CMK (cell line): ENCODE measurements at regions not wholly inside any gene's neighbourhood (a gene's known extent, or its start where the extent isn't known, plus 50 kb on each side); places are given as distances from the start of the nearest gene placed in this dataset.

Experiments used
- DNase-seq: peaks from one replicate; pipeline ENCODE4 v3.0.0-alpha.2; 2010; ENCODE audit warnings: low read depth

DNA sequence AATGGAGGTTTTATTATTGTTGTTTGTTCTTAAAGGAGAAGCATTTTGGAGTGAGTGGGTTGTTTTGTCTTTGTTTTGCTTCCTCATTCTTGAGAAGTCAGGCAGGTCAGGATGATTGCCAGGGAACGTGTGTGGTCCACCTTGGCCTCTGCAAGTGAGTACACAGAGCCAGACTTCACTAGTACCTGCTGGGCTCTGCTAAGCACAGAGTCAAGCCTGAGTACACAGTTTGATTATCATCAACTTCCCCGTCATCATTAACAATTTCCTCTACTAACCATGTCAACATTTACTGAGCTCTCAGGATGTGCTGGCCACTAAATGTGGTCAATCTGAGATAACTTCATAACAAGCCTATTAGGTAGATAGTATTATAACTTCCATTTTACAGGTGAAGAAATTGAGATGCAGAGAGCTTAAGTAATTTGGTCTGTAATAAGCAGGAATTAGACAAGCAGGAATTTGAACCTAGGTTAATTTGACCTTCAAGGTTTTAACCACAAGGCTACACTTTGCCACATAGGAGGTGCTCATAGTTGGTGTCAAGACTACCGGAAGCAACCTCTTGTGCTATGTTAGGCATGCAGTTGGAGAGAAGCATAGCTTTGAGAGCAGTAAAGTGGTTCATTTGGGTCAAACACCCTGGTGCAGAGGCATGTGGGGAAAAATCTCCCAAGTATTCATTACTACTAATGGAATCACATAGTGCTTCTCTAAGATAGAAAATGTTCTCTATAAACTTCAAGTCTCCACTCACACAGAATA lies 178.3 kb downstream of the NUAK1 start:
- no peak for DNase-seq

GRCh38 chr12:105961821-105962671 lies 176.7 kb downstream of the NUAK1 start:
- DNase-seq = no peak

DNA sequence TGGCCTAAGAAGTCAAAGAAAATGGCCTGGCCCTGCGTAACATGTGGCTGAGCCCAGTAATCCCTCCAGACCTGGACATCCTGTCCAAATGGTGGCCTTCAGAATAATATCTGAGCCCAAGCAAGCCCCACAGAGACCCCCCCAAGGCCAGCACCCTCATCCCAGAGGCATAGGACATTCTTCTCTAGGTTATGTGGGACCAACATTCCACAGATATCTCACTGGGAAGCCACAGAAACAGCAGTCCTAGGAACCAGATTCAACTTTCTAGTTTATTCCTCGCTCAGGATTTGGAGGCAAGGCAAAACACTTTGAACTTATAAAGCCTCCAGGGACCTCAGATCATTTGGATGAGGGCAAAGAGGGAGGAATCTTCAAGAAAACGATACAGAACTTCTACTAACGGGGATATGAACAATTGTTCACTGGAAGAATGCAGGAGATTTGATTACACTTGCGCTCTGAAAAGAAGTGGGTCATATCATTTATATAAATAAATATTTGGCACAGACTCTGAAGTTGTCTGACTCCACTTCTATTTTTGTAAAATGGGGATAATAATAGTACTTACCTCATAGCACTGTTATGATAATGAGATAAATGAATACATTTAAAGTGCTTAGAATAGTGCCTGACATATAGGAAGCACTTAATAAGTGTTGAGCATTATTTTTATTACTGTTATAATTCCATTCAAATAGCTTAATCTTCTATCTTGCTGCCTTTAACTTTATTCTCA lies 171.5 kb downstream of the NUAK1 start:
- no peak for DNase-seq

DNA sequence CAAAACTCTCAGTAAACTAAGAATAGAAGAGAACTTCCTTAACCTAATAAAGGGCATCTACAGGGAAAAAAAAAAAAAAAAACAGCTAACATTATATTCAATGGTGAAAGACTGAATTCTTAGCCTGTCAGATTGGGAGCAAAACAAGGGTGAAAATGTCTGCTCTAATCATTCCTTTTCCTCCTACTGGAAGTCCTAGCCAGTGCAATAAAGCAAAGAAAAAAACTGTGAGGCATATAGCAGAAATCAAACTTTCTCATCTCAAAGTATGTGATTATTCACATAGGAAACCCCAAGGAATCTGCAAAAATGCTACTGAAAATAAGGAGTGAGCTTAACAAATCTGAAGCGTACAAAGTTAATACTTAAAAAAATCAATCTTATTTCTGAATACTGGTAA lies 170.7 kb downstream of the NUAK1 start:
- no peak for DNase-seq

DNA sequence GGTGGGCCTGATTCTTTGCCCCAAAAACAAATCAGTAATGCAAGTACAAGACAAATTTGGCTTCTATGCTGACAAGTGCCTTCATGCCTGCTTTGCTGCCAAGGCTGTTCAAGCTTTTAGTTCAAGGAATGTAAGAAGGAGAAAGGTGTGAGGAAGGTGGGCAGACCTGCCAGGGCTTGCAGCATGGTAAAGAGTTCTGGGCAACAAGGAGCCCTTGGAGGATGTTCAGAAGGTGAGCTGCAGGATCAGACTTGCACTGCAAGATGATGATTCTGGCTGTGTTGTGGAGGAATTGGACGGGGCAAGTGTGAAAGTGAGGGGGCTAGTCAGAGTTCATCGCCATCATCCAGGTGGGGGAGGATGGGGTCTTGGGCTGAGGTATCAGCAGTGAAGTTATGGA lies 167.9 kb downstream of the NUAK1 start:
- DNase-seq = no peak

- DNase-seq = no peak
Measured at GRCh38 chr12:105974738-105975137, 164.0 kb downstream of the NUAK1 start.

- DNase-seq = no peak
Measured at GRCh38 chr12:105975351-105975750, 163.4 kb downstream of the NUAK1 start.

- no peak for DNase-seq
Measured at GRCh38 chr12:105977236-105977635, 161.5 kb downstream of the NUAK1 start.

DNA sequence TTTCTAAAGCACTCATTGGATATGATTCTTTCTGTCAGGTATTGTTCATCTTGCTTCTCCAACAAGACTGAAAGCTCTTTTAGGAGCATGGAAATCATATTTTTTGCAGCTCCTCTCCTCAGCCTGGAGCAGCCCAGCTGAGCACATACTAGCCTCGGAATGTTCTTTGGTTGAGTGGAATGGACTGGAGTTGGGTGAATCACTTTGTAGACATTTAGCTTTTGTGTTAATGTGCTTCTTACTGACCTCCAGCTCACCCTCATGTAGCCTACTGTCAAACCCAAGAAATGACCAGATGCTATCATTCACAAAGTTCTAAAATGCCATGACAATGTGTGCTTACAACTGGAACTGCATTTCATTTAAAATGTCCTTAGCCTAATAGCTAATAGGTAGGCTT lies 161.1 kb downstream of the NUAK1 start:
- DNase-seq = no peak

- DNase-seq = no peak
Measured at GRCh38 chr12:105978276-105978675, 160.5 kb downstream of the NUAK1 start.

GRCh38 chr12:105978686-105979085 lies 160.1 kb downstream of the NUAK1 start:
- DNase-seq = no peak

GRCh38 chr12:105980085-105980484 lies 158.7 kb downstream of the NUAK1 start:
- no peak for DNase-seq

- DNase-seq = no peak
Measured at GRCh38 chr12:105980533-105980932, 158.2 kb downstream of the NUAK1 start.

- no peak for DNase-seq
Measured at GRCh38 chr12:105982022-105982421, 156.7 kb downstream of the NUAK1 start.

- no peak for DNase-seq
Measured at GRCh38 chr12:105983622-105984320, 155.0 kb downstream of the NUAK1 start.

DNA sequence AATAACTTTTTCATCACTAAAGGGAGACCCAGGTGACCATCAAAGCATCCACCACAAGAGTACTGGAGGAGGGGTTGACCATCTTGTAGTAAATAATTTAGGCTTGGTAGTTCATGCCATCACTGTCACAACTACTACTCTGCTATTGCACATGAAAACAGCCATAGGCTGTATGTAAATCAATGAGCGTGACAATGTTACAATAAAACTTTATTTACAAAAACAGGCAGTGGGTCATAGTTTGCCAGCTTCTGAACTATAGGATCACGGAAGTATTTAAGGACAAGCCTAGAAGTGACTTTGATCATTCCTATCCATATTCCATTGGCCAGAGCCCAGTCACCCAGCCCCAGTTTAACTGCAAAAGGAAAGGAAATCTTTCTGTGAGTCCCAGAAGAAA lies 153.4 kb downstream of the NUAK1 start:
- DNase-seq = no peak

GRCh38 chr12:105986779-105987684 lies 151.7 kb downstream of the NUAK1 start:
- no peak for DNase-seq

DNA sequence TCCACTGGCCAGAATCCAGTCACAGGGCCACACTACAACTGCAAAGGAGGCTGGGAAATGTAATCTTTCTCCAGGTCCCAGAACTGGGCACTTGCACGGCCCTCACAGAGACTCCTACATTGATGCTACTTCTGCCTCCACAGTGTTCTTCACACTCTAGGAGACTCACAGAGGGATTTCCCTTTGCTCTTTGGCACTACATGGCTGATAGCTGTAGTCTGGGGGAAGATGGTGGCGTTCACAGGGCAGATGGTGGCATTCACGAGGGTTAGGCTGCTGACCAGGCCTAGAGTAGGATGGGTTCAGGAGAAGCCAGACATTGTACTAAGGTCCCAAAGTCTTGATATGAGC lies 151.1 kb downstream of the NUAK1 start:
- DNase-seq = no peak

- DNase-seq = no peak
Measured at GRCh38 chr12:105992849-105993740, 145.7 kb downstream of the NUAK1 start.
